Thyroid gland (tissue), 4 donors: ENCODE measurements at regions not wholly inside any gene's neighbourhood (a gene's known extent, or its start where the extent isn't known, plus 50 kb on each side); places are given as distances from the start of the nearest gene placed in this dataset.

Experiments used
- DNase-seq, 2 donors: peaks; one replicate each; pipeline ENCODE4 v3.0.0-alpha.2; 2019
- H3K27ac ChIP-seq, 3 donors: fragments of 200-600 bp; sonication (generic); 1 replicate in 2 of 3; 2 replicates in 1 of 3; pipeline ENCODE4 v1.5.1; 2016 to 2019; ENCODE audit warnings: mild to moderate bottlenecking in 1 of 3, moderate library complexity in 1 of 3
- H3K27me3 ChIP-seq: fragments of 200-600 bp; sonication (generic); one replicate; pipeline ENCODE4 v1.5.1; 2019
- H3K36me3 ChIP-seq, 2 donors: fragments of 200-600 bp; sonication (generic); one replicate each; pipeline ENCODE4 v1.5.1; 2016 to 2019
- H3K4me1 ChIP-seq, 2 donors: fragments of 200-600 bp; sonication (generic); one replicate each; pipeline ENCODE4 v1.5.1; 2017 to 2019
- H3K4me3 ChIP-seq, 3 donors: fragments of 200-600 bp; sonication (generic); replicated peaks in 1 of 3; 1 replicate in 2 of 3; 2 replicates in 1 of 3; pipeline ENCODE4 v1.5.1; 2016; ENCODE audit warnings: mild to moderate bottlenecking in 1 of 3
- H3K9me3 ChIP-seq: fragments of 200-600 bp; sonication (generic); one replicate; pipeline ENCODE4 v1.5.1; 2017
- CTCF ChIP-seq, 6 experiments: fragments of 200-600 bp in 3 of 6; fragments of 450-650 bp in 3 of 6; sonication (generic) in 3 of 6; IDR thresholded peaks; one replicate each; pipeline ENCODE4 v1.5.1; 2016 to 2019; ENCODE audit warnings: antibody characterized with exemption in 6 of 6, mild to moderate bottlenecking in 2 of 6, inconsistent platforms in 1 of 6, moderate library complexity in 1 of 6
- POLR2A ChIP-seq, 2 donors: fragments of 450-650 bp; IDR thresholded peaks; one replicate each; pipeline ENCODE4 v1.6.1; 2017; ENCODE audit warnings: antibody characterized with exemption in 2 of 2, mild to moderate bottlenecking in 2 of 2, moderate library complexity in 1 of 2
- WGBS, 2 donors: methylation state at CpG; one replicate each; pipeline ENCODE4 v1.1.5; 2017; 5-methylcytosine and 5-hydroxymethylcytosine counted together
- intact Hi-C: fragments of 100-400 bp; cut with DNase I; formaldehyde crosslinking; loops from one replicate; pipeline ENCODE4 v1.15.1; 2023

GRCh38 chr6:11486959-11487358 lies 50.6 kb upstream of the TMEM170B start:
- H3K4me1 ChIP-seq: no peaks in the 10 kb centered on the region
- 94 to 96% methylated on average over 2 of the region's 2 CpGs for WGBS, 2 donors
- no peak overlapping the region for H3K4me3 ChIP-seq
- intact Hi-C loops: no loop called here
- no peak overlapping the region for H3K27ac ChIP-seq
- H3K36me3 ChIP-seq: no peaks in the 10 kb centered on the region
- TF ChIP-seq POLR2A (IDR thresholded peaks at IDR 0.05) (no peak), CTCF (IDR thresholded peaks at IDR 0.05) (no peak)
- DNase-seq: no peak
- H3K27me3 ChIP-seq: no peaks in the 10 kb centered on the region
- H3K9me3 ChIP-seq: no peaks in the 10 kb centered on the region

DNA sequence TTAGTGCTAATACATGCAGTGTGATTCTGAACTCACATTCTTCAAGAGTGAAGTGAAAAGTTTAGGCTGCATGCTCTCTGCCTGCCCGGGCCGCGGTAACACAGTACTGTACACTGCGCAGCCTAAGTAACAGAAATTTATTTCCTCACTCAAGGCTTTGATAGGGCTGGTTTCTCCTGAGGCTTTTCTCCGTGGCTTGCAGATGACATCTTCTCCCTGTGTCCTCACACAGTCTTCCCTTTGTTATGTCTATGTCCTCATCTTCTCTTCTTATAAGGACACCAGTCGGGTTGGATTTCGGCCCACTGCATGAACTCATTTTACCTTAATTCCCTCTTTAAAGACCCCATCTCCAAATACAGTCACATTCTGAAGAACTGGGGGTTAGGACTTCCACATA lies 51.1 kb upstream of the TMEM170B start:
- TF ChIP-seq CTCF (IDR thresholded peaks at IDR 0.05) (no peak), POLR2A (IDR thresholded peaks at IDR 0.05) (no peak)
- 84 to 88% methylated on average over 7 of the region's 7 CpGs for WGBS, 2 donors
- Histone ChIP-seq H3K4me1 (no peaks in the 10 kb centered on the region), H3K4me3 (no peak overlapping the region), H3K27ac (no peak overlapping the region), H3K27me3 (no peaks in the 10 kb centered on the region), H3K9me3 (no peaks in the 10 kb centered on the region), H3K36me3 (no peaks in the 10 kb centered on the region)
- no peak for DNase-seq
- intact Hi-C loops: no loop called here

DNA sequence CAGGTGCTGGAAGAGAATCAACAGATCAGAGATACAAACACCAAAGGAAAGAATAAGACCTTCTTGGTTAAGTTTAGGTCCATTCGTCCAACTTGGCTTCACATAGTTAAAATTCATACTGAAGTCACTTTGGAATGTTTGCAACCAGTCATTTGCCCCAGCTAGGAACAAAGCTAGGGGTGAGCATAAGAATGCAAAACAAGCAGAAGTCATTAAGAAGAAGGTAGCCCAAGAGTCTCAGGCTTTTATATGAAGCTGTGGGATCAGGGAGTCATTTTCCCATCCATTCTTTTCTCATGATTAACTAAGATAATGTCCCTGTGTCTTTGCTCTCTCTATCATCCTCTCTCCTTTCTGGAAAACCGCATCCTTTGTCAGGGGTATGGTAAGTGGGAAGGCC lies 51.5 kb upstream of the TMEM170B start:
- WGBS, 2 donors: 88 to 92% methylated on average over 2 of the region's 2 CpGs
- H3K4me1 ChIP-seq: no peaks in the 10 kb centered on the region
- no peak overlapping the region for H3K27ac ChIP-seq
- TF ChIP-seq POLR2A (IDR thresholded peaks at IDR 0.05): no peak
- TF ChIP-seq CTCF (IDR thresholded peaks at IDR 0.05): no peak
- no peaks in the 10 kb centered on the region for H3K36me3 ChIP-seq
- no peak overlapping the region for H3K4me3 ChIP-seq
- DNase-seq: no peak
- no peaks in the 10 kb centered on the region for H3K9me3 ChIP-seq
- intact Hi-C loops: no loop called here
- H3K27me3 ChIP-seq: no peaks in the 10 kb centered on the region

DNA sequence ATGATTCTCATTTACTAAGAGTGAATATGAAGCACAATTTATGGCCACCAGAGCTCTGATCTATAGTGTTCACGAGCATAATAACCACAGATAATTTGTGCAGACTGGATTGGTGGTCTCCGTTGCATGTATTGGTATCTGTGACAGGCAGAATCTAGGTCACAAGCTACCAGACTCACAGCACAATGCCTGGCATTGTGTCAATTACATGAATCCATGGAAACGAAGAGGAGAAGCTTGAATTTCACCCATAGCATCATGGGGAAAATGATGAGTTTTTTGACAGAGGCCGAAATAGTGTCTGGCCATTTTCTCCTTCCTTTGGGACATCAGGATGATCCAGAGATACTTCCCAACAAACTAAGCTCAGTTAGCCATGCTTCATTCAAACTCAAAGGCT lies 52.3 kb upstream of the TMEM170B start:
- TF ChIP-seq POLR2A (IDR thresholded peaks at IDR 0.05): no peak
- TF ChIP-seq CTCF (IDR thresholded peaks at IDR 0.05): no peak
- Histone ChIP-seq H3K4me3 (no peak overlapping the region), H3K27me3 (no peaks in the 10 kb centered on the region), H3K27ac (no peak overlapping the region), H3K9me3 (no peaks in the 10 kb centered on the region), H3K4me1 (no peaks in the 10 kb centered on the region), H3K36me3 (no peaks in the 10 kb centered on the region)
- intact Hi-C loops: no loop called here
- DNase-seq: no peak
- 83 to 85% methylated on average over 4 of the region's 4 CpGs for WGBS, 2 donors

- Histone ChIP-seq H3K4me3 (no peak overlapping the region), H3K27me3 (no peaks in the 10 kb centered on the region), H3K9me3 (no peaks in the 10 kb centered on the region), H3K36me3 (no peaks in the 10 kb centered on the region), H3K27ac (no peak overlapping the region), H3K4me1 (no peaks in the 10 kb centered on the region)
- intact Hi-C loops: no loop called here
- no peak for TF ChIP-seq POLR2A (IDR thresholded peaks at IDR 0.05)
- TF ChIP-seq CTCF (IDR thresholded peaks at IDR 0.05): no peak
- WGBS, 2 donors: 81 to 84% methylated on average over 2 of the region's 2 CpGs
- DNase-seq: no peak
These were observed 53.1 kb upstream of the TMEM170B start for GRCh38 chr6:11484441-11484840.
